Trophoblast cell (in vitro differentiated cells and primary cell): ENCODE measurements at regions not wholly inside any gene's neighbourhood (a gene's known extent, or its start where the extent isn't known, plus 50 kb on each side); places are given as distances from the start of the nearest gene placed in this dataset.

Experiments used
- DNase-seq, 2 donors: peaks; one replicate each; pipeline ENCODE4 v3.0.0-alpha.2; 2016
- H2AFZ ChIP-seq: 2 replicates; pipeline ENCODE4 v1.6.1; 2013; ENCODE audit warnings: low read length, moderate library complexity, mild to moderate bottlenecking; ENCODE audit not compliant: insufficient read depth, poor library complexity
- H2AK5ac ChIP-seq: 2 replicates; pipeline ENCODE4 v1.6.1; 2013; ENCODE audit warnings: mild to moderate bottlenecking, low read length
- H2BK120ac ChIP-seq: 2 replicates; pipeline ENCODE4 v1.6.1; 2013; ENCODE audit warnings: low read length, mild to moderate bottlenecking, moderate library complexity; ENCODE audit not compliant: insufficient read depth, poor library complexity
- H2BK12ac ChIP-seq: 2 replicates; pipeline ENCODE4 v1.6.1; 2013; ENCODE audit warnings: mild to moderate bottlenecking, low read length, moderate library complexity
- H2BK5ac ChIP-seq: 2 replicates; pipeline ENCODE4 v1.6.1; 2013; ENCODE audit warnings: low read length, low read depth, moderate library complexity, mild to moderate bottlenecking; ENCODE audit not compliant: poor library complexity
- H3K14ac ChIP-seq: 2 replicates; pipeline ENCODE4 v1.6.1; 2013; ENCODE audit warnings: mild to moderate bottlenecking, low read length
- H3K18ac ChIP-seq: 2 replicates; pipeline ENCODE4 v1.6.1; 2013; ENCODE audit warnings: mild to moderate bottlenecking, low read length
- H3K23ac ChIP-seq: 2 replicates; pipeline ENCODE4 v1.6.1; 2013; ENCODE audit warnings: low read length
- H3K27ac ChIP-seq: 2 replicates; pipeline ENCODE4 v1.5.1; 2013; ENCODE audit warnings: low read depth, mild to moderate bottlenecking, inconsistent platforms, low read length, moderate library complexity
- H3K27me3 ChIP-seq: 2 replicates; pipeline ENCODE4 v1.6.1; 2013; ENCODE audit warnings: inconsistent platforms, mild to moderate bottlenecking, low read length, moderate library complexity; ENCODE audit not compliant: insufficient read depth
- H3K36me3 ChIP-seq, 2 experiments: 1 replicate in 1 of 2; 2 replicates in 1 of 2; pipeline ENCODE4 v1.6.1; 2013; ENCODE audit warnings: low read length in 2 of 2, mild to moderate bottlenecking in 2 of 2, moderate library complexity in 1 of 2; ENCODE audit not compliant: insufficient read depth in 2 of 2, control insufficient read depth in 1 of 2
- H3K4ac ChIP-seq: 2 replicates; pipeline ENCODE4 v1.6.1; 2013; ENCODE audit warnings: low read depth, mild to moderate bottlenecking, low read length, moderate library complexity
- H3K4me1 ChIP-seq, 2 experiments: 1 replicate in 1 of 2; 2 replicates in 1 of 2; pipeline ENCODE4 v1.6.1; 2013; ENCODE audit warnings: low read length in 2 of 2, mild to moderate bottlenecking in 2 of 2, moderate library complexity in 1 of 2; ENCODE audit not compliant: insufficient read depth in 2 of 2, control insufficient read depth in 1 of 2
- H3K4me2 ChIP-seq: 2 replicates; pipeline ENCODE4 v1.6.1; 2013; ENCODE audit warnings: inconsistent platforms, mild to moderate bottlenecking, low read length, moderate library complexity
- H3K4me3 ChIP-seq: 2 replicates; pipeline ENCODE4 v1.5.1; 2013; ENCODE audit warnings: mild to moderate bottlenecking, low read depth, low read length, inconsistent platforms
- H3K79me1 ChIP-seq: one replicate; pipeline ENCODE4 v1.6.1; 2013; ENCODE audit warnings: low read length
- H3K79me2 ChIP-seq: 2 replicates; pipeline ENCODE4 v1.6.1; 2013; ENCODE audit warnings: low read length, mild to moderate bottlenecking; ENCODE audit not compliant: control insufficient read depth, insufficient read depth, poor library complexity
- H3K9ac ChIP-seq: 2 replicates; pipeline ENCODE4 v1.6.1; 2013; ENCODE audit warnings: mild to moderate bottlenecking, low read length
- H3K9me3 ChIP-seq: 2 replicates; pipeline ENCODE4 v1.6.1; 2013; ENCODE audit warnings: low read depth, mild to moderate bottlenecking, control low read depth, inconsistent platforms, low read length; ENCODE audit not compliant: insufficient read depth
- H4K12ac ChIP-seq: 2 replicates; pipeline ENCODE4 v1.6.1; 2013; ENCODE audit warnings: low read depth, mild to moderate bottlenecking, low read length, moderate library complexity
- H4K8ac ChIP-seq: 2 replicates; pipeline ENCODE4 v1.6.1; 2013; ENCODE audit warnings: low read depth, mild to moderate bottlenecking, low read length, moderate library complexity
- H4K91ac ChIP-seq: one replicate; pipeline ENCODE4 v1.6.1; 2013; ENCODE audit warnings: low read depth, mild to moderate bottlenecking, low read length, moderate library complexity
- WGBS: extraction: QIAGEN DNeasy Blood & Tissue Kit; methylation state at CpG from one replicate; pipeline ENCODE4 v1.1.7; 2013; ENCODE audit warnings: missing lambda C conversion rate; ENCODE audit not compliant: insufficient read length, insufficient coverage; ENCODE audit errors: extremely low coverage; 5-methylcytosine and 5-hydroxymethylcytosine counted together

DNA sequence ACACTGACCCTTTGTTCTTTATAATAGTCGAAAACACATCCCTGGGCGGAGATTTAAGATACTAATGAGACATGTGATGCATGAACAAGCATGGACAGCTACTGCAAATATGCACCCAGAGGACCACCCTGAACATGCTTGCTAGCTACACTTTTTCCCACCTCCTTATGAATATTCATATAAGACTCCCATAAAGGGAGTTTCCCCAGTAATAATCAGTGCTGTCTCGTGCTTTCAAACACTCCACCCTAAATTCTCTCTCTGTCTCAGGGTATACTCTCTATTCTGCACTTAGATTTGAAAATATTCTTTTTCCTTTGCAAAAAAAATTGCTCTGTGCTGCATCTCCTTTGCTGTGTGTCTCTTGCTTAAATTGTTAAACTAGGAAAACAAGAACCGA is 64.4 kb upstream of the CT45A1 start:
- Histone ChIP-seq H4K12ac (no peak overlapping the region), H2BK120ac (no peak overlapping the region), H3K4me1 (no peaks in the 10 kb centered on the region), H3K9me3 (peaks cover 3% of the 10 kb centered on the region), H4K8ac (no peak overlapping the region), H3K18ac (no peak overlapping the region), H2BK12ac (no peak overlapping the region), H3K79me1 (no peaks in the 10 kb centered on the region), H3K27ac (no peak overlapping the region), H3K27me3 (no peaks in the 10 kb centered on the region), H2AFZ (no peak overlapping the region), H3K4ac (no peak overlapping the region), H2BK5ac (no peak overlapping the region), H3K4me3 (no peak overlapping the region), H4K91ac (no peak overlapping the region), H3K79me2 (no peaks in the 10 kb centered on the region), H3K36me3 (no peaks in the 10 kb centered on the region), H3K9ac (no peak overlapping the region), H2AK5ac (no peak overlapping the region), H3K14ac (no peak overlapping the region), H3K23ac (no peak overlapping the region), H3K4me2 (no peak overlapping the region)
- WGBS: no CpG with 5 or more reads among the region's 4 CpGs
- no peak for DNase-seq

GRCh38 chrX:135649561-135649960 is 63.9 kb upstream of the CT45A1 start:
- no peaks in the 10 kb centered on the region for H3K79me2 ChIP-seq
- H2BK12ac ChIP-seq: no peak overlapping the region
- DNase-seq: no peak
- H3K4me3 ChIP-seq: no peak overlapping the region
- WGBS: no CpG with 5 or more reads among the region's 4 CpGs
- no peak overlapping the region for H2AK5ac ChIP-seq
- H3K9ac ChIP-seq: no peak overlapping the region
- no peak overlapping the region for H3K27ac ChIP-seq
- H4K12ac ChIP-seq: no peak overlapping the region
- H3K18ac ChIP-seq: no peak overlapping the region
- H3K27me3 ChIP-seq: no peaks in the 10 kb centered on the region
- H2BK5ac ChIP-seq: no peak overlapping the region
- no peak overlapping the region for H3K4ac ChIP-seq
- H3K9me3 ChIP-seq: peaks cover 3% of the 10 kb centered on the region
- H3K4me1 ChIP-seq: no peaks in the 10 kb centered on the region
- H3K36me3 ChIP-seq: no peaks in the 10 kb centered on the region
- H4K91ac ChIP-seq: no peak overlapping the region
- H3K14ac ChIP-seq: no peak overlapping the region
- H2BK120ac ChIP-seq: no peak overlapping the region
- H4K8ac ChIP-seq: no peak overlapping the region
- no peak overlapping the region for H2AFZ ChIP-seq
- no peak overlapping the region for H3K4me2 ChIP-seq
- no peak overlapping the region for H3K23ac ChIP-seq
- H3K79me1 ChIP-seq: no peaks in the 10 kb centered on the region

DNA sequence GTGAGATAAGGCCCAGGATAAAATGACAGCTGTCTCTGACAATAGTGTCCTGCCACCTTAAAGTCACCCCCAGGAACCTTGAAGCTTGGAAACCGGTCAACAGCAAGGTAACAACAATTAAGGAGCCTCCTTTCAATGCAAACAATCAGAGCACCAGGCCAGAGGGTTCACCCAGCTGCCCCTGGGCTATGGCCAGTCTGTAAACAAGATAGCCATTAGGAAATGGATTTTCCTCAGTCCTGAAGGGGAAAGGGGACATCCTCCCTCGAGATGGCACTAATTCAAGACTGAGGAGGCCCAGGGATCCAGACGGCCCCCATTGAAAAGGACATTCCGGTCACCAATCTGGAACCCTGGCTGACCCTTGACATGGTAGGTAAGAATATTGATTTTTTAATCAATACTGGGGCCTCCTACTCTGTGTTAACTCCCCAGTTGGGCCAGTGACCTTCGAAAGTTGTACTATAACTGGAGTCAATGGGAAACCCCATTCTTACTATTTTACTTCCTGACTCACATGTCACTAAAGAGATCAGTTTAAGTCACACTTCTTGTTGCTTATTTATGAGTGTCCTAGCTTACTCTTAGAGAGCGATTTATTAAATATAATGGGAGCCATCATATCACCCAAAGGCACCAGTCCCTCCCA is 61.7 kb upstream of the CT45A1 start:
- H3K27ac ChIP-seq: no peak overlapping the region
- H3K4me3 ChIP-seq: no peak overlapping the region
- no peaks in the 10 kb centered on the region for H3K27me3 ChIP-seq
- no peak for DNase-seq
- H3K9me3 ChIP-seq: peaks cover 6% of the 10 kb centered on the region
- H3K4me1 ChIP-seq: no peaks in the 10 kb centered on the region
- no peak overlapping the region for H3K23ac ChIP-seq
- H3K18ac ChIP-seq: no peak overlapping the region
- H4K91ac ChIP-seq: no peak overlapping the region
- H3K4ac ChIP-seq: no peak overlapping the region
- H2BK12ac ChIP-seq: no peak overlapping the region
- no peaks in the 10 kb centered on the region for H3K36me3 ChIP-seq
- no peak overlapping the region for H3K9ac ChIP-seq
- no peak overlapping the region for H2BK5ac ChIP-seq
- no peak overlapping the region for H2AFZ ChIP-seq
- H4K8ac ChIP-seq: no peak overlapping the region
- H4K12ac ChIP-seq: no peak overlapping the region
- H2AK5ac ChIP-seq: no peak overlapping the region
- H3K79me2 ChIP-seq: no peaks in the 10 kb centered on the region
- no peaks in the 10 kb centered on the region for H3K79me1 ChIP-seq
- no peak overlapping the region for H3K4me2 ChIP-seq
- no peak overlapping the region for H3K14ac ChIP-seq
- WGBS: no CpG with 5 or more reads among the region's 6 CpGs
- H2BK120ac ChIP-seq: no peak overlapping the region

GRCh38 chrX:135652602-135653001 is 60.8 kb upstream of the CT45A1 start:
- H2BK5ac ChIP-seq: no peak overlapping the region
- H2AK5ac ChIP-seq: no peak overlapping the region
- H3K18ac ChIP-seq: no peak overlapping the region
- H3K9ac ChIP-seq: no peak overlapping the region
- H3K23ac ChIP-seq: no peak overlapping the region
- H4K12ac ChIP-seq: no peak overlapping the region
- no peaks in the 10 kb centered on the region for H3K79me1 ChIP-seq
- H2BK12ac ChIP-seq: no peak overlapping the region
- H2AFZ ChIP-seq: no peak overlapping the region
- peak; percentile 62 to 88 for DNase-seq
- peaks cover 6% of the 10 kb centered on the region for H3K9me3 ChIP-seq
- WGBS: no CpG with 5 or more reads among the region's 2 CpGs
- no peaks in the 10 kb centered on the region for H3K27me3 ChIP-seq
- H3K4me2 ChIP-seq: no peak overlapping the region
- no peak overlapping the region for H4K91ac ChIP-seq
- H3K36me3 ChIP-seq: no peaks in the 10 kb centered on the region
- H3K4me1 ChIP-seq: no peaks in the 10 kb centered on the region
- H3K14ac ChIP-seq: no peak overlapping the region
- H3K4ac ChIP-seq: no peak overlapping the region
- H3K4me3 ChIP-seq: no peak overlapping the region
- no peak overlapping the region for H3K27ac ChIP-seq
- H2BK120ac ChIP-seq: no peak overlapping the region
- no peaks in the 10 kb centered on the region for H3K79me2 ChIP-seq
- no peak overlapping the region for H4K8ac ChIP-seq
